Hepatocyte (in vitro differentiated cells): ENCODE measurements at regions not wholly inside any gene's neighbourhood (a gene's known extent, or its start where the extent isn't known, plus 50 kb on each side); places are given as distances from the start of the nearest gene placed in this dataset.

ENCODE experiments used
- EZH2 ChIP-seq: fragments of 200-600 bp; sonication (generic); IDR thresholded peaks from 2 replicates; pipeline ENCODE4 v1.6.1; 2016; ENCODE audit warnings: antibody characterized with exemption, mild to moderate bottlenecking, borderline replicate concordance
- EZH2phosphoT487 ChIP-seq: fragments of 200-600 bp; sonication (generic); IDR thresholded peaks from one replicate; pipeline ENCODE4 v1.6.1; 2018; ENCODE audit warnings: antibody characterized with exemption, mild to moderate bottlenecking, low read depth, moderate library complexity; ENCODE audit not compliant: unreplicated experiment, severe bottlenecking
- TF ChIP-seq, protein P1 (sequence below): fragments of 200-600 bp; sonication (generic); IDR thresholded peaks from 2 replicates; pipeline ENCODE4 v1.5.1; 2016; ENCODE audit warnings: antibody characterized with exemption, mild to moderate bottlenecking; ENCODE audit not compliant: poor library complexity

DNA sequence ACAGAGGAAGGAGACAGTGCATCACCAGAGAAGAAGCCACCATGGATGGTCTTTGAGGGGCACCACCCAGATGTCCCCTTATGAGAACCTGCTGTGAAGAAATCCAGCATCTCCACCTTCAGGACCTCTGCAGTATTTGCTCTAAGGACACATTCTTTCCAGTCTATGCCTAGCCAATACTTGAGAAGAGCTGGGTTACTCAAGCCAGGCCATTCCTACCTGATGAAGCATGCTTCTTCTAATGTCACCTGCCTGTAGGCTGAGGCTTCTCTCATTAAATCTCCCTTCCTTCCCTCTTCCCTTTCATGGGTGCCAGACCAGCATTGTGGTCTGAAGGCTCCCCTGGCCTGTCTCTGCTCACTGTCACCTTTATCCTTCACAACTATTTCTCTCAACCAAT, 654.5 kb upstream of the AUTS2 start:
- TF ChIP-seq EZH2 (no peak), EZH2phosphoT487 (no peak)
- TF ChIP-seq, protein P1, sequence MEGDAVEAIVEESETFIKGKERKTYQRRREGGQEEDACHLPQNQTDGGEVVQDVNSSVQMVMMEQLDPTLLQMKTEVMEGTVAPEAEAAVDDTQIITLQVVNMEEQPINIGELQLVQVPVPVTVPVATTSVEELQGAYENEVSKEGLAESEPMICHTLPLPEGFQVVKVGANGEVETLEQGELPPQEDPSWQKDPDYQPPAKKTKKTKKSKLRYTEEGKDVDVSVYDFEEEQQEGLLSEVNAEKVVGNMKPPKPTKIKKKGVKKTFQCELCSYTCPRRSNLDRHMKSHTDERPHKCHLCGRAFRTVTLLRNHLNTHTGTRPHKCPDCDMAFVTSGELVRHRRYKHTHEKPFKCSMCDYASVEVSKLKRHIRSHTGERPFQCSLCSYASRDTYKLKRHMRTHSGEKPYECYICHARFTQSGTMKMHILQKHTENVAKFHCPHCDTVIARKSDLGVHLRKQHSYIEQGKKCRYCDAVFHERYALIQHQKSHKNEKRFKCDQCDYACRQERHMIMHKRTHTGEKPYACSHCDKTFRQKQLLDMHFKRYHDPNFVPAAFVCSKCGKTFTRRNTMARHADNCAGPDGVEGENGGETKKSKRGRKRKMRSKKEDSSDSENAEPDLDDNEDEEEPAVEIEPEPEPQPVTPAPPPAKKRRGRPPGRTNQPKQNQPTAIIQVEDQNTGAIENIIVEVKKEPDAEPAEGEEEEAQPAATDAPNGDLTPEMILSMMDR, result no peak
